ENCODE measurements at regions not wholly inside any gene's neighbourhood (a gene's known extent, or its start where the extent isn't known, plus 50 kb on each side); places are given as distances from the start of the nearest gene placed in this dataset.

GRCh38 chr17:77363821-77364361 is 223.1 kb downstream of the SEC14L1 start:
- no peak for DNase-seq (ENCODE audit: low read depth in 2 of 2)

GRCh38 chr17:77364381-77364911 is 223.7 kb downstream of the SEC14L1 start:
- no peak for DNase-seq (ENCODE audit: low read depth in 2 of 2)

GRCh38 chr17:77364941-77365583 is 224.3 kb downstream of the SEC14L1 start:
- no peak for DNase-seq (ENCODE audit: low read depth in 2 of 2)

- peak in 1 of 2 donors; percentile 38 for DNase-seq (ENCODE audit: low read depth in 2 of 2)
Measured at GRCh38 chr17:77365584-77366186, 224.9 kb downstream of the SEC14L1 start.

DNA sequence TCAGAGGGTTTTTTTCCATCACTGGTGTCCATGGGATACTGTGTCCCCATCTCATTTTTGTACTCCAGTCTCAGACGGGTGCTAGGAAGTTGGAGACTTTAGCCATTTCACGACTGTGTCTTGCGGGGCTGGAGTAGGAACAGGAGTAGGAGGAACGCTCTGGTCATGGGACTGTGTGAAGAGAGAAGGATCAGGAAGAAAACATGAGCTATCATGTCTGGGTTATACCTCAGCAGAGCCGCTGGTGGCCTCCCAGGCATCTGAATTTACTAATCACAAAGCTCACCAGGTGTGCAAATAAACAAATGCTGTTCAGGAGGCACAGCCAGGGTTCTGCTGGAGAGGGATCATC is 225.4 kb downstream of the SEC14L1 start:
- no peak for DNase-seq (ENCODE audit: low read depth in 2 of 2)

DNA sequence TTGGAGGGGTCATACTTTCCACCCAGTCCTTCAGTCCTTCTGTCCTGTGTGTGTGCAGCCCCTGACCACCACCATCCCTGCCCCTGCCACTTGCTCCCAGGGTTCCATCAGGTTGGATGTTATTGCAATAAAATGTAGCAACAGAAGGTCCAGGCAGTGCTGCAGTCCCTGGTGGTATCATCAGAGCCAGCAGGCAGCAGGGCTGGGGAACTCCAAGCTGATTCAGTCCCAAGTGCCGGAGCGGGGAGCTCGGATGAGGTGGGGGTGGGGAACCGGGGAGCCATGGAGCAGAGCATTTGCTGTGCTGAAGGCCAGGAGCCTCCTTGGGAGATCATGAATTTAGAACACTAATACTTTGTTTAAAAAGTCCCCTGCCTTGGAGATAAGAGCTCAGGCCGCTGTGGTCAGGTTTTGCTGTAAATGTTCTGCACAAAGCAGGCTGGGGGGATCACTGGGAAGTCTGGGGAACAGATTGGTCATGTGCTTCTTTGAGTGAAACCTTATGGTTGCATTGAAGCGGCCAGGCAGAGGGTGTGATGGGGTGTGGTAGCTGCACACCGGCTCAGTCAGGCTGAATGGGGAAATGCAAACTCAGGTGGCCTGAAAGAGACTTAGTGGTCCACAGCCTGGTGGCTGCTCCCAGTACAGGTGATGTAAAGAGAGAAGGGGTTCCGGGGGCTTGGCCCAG is 225.9 kb downstream of the SEC14L1 start:
- no peak for DNase-seq (ENCODE audit: low read depth in 2 of 2)

GRCh38 chr17:77369544-77369971 is 228.8 kb downstream of the SEC14L1 start:
- DNase-seq (ENCODE audit: low read depth in 2 of 2) = no peak

DNA sequence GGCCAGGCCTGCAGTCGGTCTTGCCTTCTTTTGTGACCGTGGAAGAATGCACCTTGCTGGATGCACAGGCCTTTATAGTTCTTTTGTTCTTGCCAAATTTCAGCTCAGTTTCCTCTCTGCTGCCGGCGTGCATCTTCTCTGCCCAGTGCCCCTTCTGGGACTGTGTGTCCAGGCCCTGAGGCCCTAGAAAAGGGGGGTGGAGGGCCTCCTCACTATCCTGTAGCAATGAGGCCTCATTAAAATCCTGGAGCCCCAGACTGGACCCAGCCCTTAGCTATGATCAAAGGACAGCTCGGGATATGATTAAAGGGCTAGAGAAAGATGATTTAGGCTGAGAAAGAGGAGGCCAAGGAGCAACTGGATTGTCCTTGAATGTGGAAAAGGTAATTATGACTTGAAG is 229.8 kb downstream of the SEC14L1 start:
- no peak for DNase-seq (ENCODE audit: low read depth in 2 of 2)

GRCh38 chr17:77371117-77371887 is 230.5 kb downstream of the SEC14L1 start:
- no peak for DNase-seq (ENCODE audit: low read depth in 2 of 2)

GRCh38 chr17:77371888-77372443 is 231.2 kb downstream of the SEC14L1 start:
- no peak for DNase-seq (ENCODE audit: low read depth in 2 of 2)

DNA sequence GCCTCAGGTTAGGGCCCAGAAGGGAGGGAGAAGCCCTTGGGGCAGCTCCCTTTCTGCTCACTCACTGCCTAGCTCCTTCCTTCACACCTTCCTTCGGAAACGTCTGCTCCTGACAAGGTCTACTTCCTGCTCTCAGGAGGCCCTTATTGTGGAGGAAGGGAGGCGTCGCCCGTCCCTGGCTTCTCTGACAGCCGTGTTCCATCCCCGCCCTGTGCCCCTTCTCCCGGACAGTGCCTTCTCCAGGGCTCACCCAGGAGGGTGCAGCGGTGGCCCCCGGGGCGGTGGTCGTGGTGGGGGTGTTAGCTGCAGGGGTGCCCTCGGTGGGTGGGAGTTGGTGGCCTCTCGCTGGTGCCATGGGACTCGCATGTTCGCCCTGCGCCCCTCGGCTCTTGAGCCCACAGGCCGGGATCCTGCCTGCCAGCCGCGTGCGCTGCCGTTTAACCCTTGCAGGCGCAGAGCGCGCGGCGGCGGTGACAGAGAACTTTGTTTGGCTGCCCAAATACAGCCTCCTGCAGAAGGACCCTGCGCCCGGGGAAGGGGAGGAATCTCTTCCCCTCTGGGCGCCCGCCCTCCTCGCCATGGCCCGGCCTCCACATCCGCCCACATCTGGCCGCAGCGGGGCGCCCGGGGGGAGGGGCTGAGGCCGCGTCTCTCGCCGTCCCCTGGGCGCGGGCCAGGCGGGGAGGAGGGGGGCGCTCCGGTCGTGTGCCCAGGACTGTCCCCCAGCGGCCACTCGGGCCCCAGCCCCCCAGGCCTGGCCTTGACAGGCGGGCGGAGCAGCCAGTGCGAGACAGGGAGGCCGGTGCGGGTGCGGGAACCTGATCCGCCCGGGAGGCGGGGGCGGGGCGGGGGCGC is 231.9 kb downstream of the SEC14L1 start:
- peak in 1 of 2 donors; percentile 62 for DNase-seq (ENCODE audit: low read depth in 2 of 2)

DNA sequence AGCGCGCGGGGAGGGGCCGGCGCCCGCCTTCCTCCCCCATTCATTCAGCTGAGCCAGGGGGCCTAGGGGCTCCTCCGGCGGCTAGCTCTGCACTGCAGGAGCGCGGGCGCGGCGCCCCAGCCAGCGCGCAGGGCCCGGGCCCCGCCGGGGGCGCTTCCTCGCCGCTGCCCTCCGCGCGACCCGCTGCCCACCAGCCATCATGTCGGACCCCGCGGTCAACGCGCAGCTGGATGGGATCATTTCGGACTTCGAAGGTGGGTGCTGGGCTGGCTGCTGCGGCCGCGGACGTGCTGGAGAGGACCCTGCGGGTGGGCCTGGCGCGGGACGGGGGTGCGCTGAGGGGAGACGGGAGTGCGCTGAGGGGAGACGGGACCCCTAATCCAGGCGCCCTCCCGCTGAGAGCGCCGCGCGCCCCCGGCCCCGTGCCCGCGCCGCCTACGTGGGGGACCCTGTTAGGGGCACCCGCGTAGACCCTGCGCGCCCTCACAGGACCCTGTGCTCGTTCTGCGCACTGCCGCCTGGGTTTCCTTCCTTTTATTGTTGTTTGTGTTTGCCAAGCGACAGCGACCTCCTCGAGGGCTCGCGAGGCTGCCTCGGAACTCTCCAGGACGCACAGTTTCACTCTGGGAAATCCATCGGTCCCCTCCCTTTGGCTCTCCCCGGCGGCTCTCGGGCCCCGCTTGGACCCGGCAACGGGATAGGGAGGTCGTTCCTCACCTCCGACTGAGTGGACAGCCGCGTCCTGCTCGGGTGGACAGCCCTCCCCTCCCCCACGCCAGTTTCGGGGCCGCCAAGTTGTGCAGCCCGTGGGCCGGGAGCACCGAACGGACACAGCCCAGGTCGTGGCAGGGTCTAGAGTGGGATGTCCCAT is 232.8 kb downstream of the SEC14L1 start:
- DNase-seq (ENCODE audit: low read depth in 2 of 2) = no peak

DNA sequence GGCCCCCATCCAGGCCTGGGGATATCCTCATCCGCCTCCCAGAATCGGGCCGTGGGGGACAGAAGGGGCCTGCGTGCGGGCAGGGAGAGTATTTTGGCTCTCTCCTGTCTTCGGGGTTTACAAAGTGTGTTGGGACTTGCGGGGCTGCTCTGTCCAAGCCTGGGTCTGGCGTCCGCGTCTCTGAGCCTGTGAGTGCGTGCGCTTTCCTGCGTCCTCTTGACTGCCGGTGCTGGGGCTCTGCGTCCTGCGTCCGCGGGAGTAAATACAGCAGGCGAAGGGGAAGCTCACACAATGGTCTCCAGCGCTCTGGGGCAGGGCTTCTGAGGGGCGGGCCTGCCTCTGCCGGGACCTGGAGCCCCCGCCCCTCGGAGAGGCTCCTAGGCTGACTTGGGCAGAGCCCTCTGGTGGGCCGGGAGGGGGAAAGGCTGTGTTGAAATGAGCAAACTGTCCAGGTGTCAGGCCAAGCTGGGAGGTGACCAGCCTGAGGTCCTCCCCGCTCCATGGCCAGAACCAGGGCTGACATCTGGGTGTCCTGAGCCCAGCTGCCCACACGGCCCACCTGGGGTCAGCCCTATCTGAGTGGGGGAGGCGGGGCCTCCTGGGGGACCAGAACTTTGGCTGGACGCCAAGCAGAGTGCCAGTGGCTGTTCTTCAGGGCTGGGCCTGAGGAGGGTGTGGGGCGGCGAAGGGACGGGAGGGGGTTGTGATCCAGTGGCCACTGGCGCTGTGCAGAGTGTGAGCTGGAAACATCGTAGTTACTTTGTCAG is 233.6 kb downstream of the SEC14L1 start:
- DNase-seq (ENCODE audit: low read depth in 2 of 2) = peak; percentile 37 to 62

- no peak for DNase-seq (ENCODE audit: low read depth in 2 of 2)
Measured at GRCh38 chr17:77375108-77375916, 234.5 kb downstream of the SEC14L1 start.

DNA sequence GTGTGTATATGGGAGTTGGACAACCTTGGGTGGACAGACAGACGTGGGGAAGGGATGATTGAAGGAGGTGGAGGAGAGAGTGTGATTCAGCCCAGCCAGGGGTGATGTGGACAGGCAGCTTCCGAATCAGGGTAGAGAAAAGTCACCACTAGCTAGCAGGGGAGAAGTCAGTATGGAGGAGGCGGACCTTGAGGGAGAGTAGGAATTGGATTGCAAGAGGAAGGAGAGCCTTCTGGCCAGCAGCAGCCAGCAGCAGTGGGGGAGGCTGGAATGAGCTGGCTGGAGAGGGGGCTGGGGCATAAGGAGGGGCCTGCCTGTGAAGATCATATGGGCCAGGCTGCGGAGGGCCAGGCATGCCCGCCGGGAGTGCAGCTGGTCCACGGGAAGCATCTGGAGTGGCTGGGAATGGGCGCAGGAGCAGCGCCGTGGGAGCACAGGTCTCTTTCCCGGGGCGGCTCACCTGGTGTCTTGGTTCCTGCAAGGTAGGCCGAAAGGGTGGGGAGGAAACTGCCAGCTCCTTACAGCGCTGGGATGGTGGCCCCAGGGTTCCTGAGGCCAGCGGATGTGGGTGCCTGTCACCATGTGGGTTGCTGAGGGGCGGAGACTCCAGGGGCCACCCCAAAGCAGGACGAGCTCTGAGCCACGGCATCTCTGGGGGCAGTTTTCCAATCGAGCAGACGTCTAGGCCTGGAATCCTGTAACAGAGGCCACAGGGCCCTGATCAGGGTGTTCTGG is 235.3 kb downstream of the SEC14L1 start:
- DNase-seq (ENCODE audit: low read depth in 2 of 2) = peak in 1 of 2 donors; percentile 53

GRCh38 chr17:77376795-77377709 is 236.3 kb downstream of the SEC14L1 start:
- no peak for DNase-seq (ENCODE audit: low read depth in 2 of 2)
